ENCODE measurements at regions not wholly inside any gene's neighbourhood (a gene's known extent, or its start where the extent isn't known, plus 50 kb on each side); places are given as distances from the start of the nearest gene placed in this dataset.

DNA sequence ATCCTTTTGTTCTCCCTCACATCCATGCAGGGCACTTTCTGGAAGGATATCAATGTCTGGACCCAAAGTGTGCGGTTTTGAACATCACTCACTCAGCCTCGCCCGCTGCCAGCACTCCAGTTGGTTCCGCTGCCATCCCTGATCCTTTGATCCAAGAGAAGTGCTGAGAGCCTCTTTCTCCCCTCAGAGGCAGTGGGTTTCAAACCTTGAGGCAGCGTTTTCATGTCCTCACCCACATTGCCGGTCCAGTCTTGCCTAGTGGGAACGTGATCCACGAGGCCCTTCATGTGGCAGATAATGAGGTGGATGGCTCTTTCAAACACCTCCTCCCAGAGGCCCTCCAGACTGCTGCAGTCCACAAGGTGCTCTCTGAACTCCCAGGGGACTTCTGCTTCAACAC is 122.2 kb downstream of the ACTL8 start:
- H3K9me3 Mint-ChIP-seq = no peaks in the 10 kb centered on the region
- H3K27ac Mint-ChIP-seq = no peak overlapping the region
- no peak overlapping the region for H3K4me3 Mint-ChIP-seq
- H3K36me3 Mint-ChIP-seq = no peaks in the 10 kb centered on the region
- DNase-seq = no peak
- peaks cover 5% of the 10 kb centered on the region for H3K27me3 Mint-ChIP-seq
- H3K4me1 Mint-ChIP-seq = no peaks in the 10 kb centered on the region

DNA sequence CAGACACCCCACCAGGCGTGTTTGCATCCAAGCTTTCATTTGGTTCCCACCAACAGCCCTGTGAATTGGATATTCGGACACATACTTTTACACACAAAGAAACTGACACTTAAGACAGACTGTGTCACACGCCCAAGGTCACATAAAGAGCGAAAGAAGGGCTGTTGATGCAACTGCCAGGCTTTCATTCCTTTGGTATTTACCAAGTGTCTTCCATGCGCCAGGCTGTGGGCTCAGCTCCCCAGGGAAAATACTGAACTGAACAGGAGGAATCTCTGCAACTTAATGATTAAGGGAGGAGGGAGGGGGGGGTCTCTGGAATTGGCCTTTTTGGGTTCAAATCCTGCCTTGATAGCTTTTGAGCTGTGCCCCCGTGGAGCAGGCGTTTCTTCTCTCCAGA is 122.8 kb downstream of the ACTL8 start:
- Mint-ChIP-seq H3K4me3 (no peak overlapping the region), H3K4me1 (no peaks in the 10 kb centered on the region), H3K9me3 (no peaks in the 10 kb centered on the region), H3K27me3 (peaks cover 5% of the 10 kb centered on the region), H3K27ac (no peak overlapping the region), H3K36me3 (no peaks in the 10 kb centered on the region)
- DNase-seq = no peak

DNA sequence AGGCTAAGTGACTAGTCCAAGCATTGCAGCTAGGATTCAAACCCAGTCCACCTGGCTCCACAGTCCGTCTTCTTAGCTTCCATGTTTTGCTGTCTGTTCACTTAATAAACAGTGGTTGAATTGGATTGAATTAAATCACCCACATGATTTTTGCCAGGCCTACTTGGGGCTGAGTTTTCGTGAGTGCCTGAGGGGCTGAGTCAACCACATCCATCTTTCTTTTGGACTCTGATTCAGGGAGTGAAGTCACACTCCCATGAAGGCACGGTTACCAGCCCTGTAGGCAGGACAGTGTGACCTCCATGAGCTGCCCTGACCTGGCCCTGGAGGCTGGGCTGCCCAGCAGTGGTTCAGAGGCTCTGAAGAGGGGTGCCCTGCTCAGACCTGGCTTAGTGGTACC is 123.7 kb downstream of the ACTL8 start:
- H3K36me3 Mint-ChIP-seq = no peaks in the 10 kb centered on the region
- no peaks in the 10 kb centered on the region for H3K9me3 Mint-ChIP-seq
- no peak for DNase-seq
- H3K4me1 Mint-ChIP-seq = no peaks in the 10 kb centered on the region
- H3K27me3 Mint-ChIP-seq = peaks cover 5% of the 10 kb centered on the region
- no peak overlapping the region for H3K27ac Mint-ChIP-seq
- H3K4me3 Mint-ChIP-seq = no peak overlapping the region

DNA sequence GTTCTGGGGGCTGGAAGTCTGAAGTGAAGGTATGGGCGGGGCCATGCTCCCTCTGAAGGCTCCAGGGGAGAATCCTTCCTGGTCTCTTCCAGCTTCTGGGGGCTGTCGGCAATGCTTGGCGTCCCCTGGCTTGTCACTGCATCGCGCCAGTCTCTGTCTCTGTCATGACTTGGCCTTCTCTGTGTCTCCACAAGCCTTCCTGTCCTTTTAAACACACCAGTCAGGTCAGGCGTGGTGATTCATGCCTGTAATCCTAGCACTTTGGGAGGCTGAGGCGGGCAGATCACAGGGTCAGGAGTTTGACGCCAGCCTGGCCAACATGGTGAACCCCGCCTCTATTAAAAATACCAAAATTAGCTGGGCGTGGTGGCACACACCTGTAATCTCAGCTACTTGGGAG is 125.3 kb downstream of the ACTL8 start:
- no peak overlapping the region for H3K27ac Mint-ChIP-seq
- H3K4me1 Mint-ChIP-seq = no peaks in the 10 kb centered on the region
- H3K9me3 Mint-ChIP-seq = no peaks in the 10 kb centered on the region
- DNase-seq = no peak
- H3K36me3 Mint-ChIP-seq = no peaks in the 10 kb centered on the region
- no peak overlapping the region for H3K4me3 Mint-ChIP-seq
- peaks cover 11% of the 10 kb centered on the region for H3K27me3 Mint-ChIP-seq

DNA sequence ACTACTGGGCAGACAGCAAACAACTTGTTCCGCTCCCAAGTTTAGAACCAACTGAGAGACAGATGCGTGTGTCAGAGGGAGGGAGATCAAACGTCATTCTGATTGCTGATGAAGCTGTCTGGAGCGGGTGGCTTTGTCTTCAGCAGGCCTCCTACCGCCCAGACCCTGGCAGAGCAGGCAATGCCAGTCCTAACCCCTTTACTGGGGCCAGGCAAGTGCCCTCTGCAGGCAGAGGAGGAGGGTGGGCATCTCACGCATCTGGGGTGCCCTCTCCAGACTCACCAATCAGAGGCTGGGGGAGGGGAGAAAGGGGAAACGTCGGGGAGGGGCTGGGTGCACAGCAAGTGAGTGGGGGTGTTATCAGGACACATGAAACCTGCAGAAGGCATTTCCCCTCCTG is 126.6 kb downstream of the ACTL8 start:
- Mint-ChIP-seq H3K27ac (no peak overlapping the region), H3K27me3 (peaks cover 15% of the 10 kb centered on the region), H3K9me3 (no peaks in the 10 kb centered on the region), H3K4me3 (no peak overlapping the region), H3K4me1 (no peaks in the 10 kb centered on the region), H3K36me3 (no peaks in the 10 kb centered on the region)
- no peak for DNase-seq

DNA sequence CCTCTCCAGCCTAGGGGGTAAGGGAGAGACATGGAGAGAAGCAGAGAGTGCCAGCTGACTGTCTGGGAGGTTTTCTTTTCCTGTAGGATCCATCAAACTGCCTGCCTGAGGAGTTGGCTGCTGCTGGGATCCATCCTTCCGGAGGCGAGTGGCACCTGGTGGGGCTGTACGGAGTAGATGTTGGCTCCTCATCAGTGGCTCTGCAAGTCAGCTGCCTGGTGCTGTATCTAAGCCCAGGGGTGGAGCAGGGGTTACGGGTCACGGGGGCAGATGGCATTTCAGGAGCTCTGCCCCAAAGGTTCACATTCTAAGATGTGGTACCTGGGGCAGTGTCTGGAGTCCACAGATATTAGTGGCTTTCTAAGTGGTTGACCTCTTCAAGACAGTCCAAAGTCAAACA is 128.0 kb downstream of the ACTL8 start:
- peaks cover 22% of the 10 kb centered on the region for H3K27me3 Mint-ChIP-seq
- no peak for DNase-seq
- no peaks in the 10 kb centered on the region for H3K36me3 Mint-ChIP-seq
- H3K4me3 Mint-ChIP-seq = no peak overlapping the region
- no peaks in the 10 kb centered on the region for H3K9me3 Mint-ChIP-seq
- no peaks in the 10 kb centered on the region for H3K4me1 Mint-ChIP-seq
- H3K27ac Mint-ChIP-seq = no peak overlapping the region

DNA sequence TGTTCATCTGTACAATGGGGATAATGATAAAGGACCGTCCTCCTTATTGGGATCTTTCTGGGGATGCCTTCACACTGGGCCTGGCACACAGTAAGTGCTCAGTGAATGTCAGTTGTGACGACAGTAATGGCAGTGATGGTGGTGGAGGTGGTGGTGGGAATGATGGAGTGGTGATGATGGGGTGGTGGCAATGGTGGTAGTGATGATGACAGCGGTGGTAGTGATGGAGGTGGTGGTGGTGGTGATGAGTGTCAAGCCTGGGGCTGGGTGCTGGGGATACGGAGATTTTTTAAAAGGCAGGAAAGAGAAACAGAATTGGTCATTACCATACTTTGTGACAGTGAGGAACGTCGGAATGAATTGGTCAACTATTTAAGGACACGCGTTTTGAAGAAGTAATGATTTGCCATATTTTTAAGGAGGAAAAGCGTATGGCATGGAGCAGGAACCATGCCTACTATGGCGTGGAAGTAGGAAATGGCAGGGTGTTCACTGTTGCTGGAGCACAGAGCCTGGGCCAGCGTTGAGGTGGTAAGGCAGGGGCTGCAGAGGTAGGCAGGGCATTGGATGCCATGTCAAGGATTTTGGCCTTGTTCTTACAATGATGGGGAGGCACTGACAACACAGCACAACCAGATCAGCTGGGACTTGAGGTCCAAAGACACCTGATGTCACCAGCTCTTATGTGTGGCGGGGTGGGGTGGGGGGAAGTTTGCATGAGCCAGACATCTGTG is 128.7 kb downstream of the ACTL8 start:
- H3K4me1 Mint-ChIP-seq = no peaks in the 10 kb centered on the region

DNA sequence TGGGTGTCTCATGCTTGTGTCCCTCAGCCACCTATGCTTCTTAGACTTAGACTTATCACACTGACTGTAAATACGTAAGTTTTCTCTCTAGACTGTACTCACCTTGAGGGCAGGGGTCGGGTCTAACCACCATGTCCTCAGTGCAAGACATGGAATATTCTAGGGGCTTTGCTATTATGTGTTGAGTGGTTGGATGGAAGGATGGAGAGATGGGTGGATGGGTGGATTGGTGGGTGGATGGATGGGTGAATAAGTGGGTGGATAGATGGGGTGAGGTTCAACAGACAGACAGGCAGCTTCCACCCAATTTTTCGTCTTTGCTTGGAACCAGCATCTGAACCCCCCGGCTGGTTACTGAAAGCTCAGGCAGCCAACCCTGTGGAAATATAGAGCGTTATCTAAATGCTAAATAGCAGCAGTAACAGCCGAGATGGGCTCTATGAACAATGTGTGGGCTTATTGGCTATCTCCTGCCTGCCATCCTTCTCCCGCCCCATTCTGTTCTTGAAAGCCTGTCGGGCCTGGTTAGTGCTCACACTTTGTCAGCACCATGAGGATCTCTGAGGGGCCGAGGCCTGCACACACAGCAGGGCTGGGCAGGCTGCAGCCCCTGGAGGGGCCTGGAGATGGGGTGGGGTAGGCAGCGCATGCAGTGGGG is 130.7 kb downstream of the ACTL8 start:
- Mint-ChIP-seq H3K9me3 (no peaks in the 10 kb centered on the region), H3K27me3 (peaks cover 31% of the 10 kb centered on the region), H3K4me1 (no peaks in the 10 kb centered on the region), H3K27ac (no peak overlapping the region), H3K36me3 (no peaks in the 10 kb centered on the region), H3K4me3 (no peak overlapping the region)
- no peak for DNase-seq

More for the DNA sequence above, 128.7 kb downstream of the ACTL8 start:
- DNase-seq = no peak
- no peaks in the 10 kb centered on the region for H3K36me3 Mint-ChIP-seq
- no peaks in the 10 kb centered on the region for H3K9me3 Mint-ChIP-seq
- H3K27ac Mint-ChIP-seq = no peak overlapping the region
- H3K27me3 Mint-ChIP-seq = peaks cover 24% of the 10 kb centered on the region
- H3K4me3 Mint-ChIP-seq = no peak overlapping the region

DNA sequence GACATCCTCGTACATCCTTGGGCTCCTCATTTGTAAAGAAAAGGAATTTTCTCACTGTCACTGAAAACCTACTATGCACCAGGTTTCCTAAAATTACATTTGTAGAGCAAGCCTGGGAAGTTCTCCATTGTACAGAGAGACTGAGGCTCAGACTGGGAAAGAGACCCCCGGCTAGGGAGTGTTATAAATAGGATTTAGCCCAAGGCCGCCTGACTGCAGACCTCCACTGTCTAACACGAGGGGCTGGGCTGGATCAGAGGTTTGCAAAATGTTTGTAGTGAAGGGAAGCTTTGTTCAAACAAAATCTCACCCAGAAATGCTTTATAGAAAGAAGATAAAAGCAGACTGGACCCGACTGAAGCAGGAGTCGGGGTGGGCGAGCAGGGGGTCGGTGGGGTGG is 131.3 kb downstream of the ACTL8 start:
- Mint-ChIP-seq H3K4me3 (no peak overlapping the region), H3K27me3 (peaks cover 34% of the 10 kb centered on the region), H3K36me3 (no peaks in the 10 kb centered on the region), H3K27ac (no peak overlapping the region), H3K9me3 (no peaks in the 10 kb centered on the region), H3K4me1 (no peaks in the 10 kb centered on the region)
- no peak for DNase-seq

DNA sequence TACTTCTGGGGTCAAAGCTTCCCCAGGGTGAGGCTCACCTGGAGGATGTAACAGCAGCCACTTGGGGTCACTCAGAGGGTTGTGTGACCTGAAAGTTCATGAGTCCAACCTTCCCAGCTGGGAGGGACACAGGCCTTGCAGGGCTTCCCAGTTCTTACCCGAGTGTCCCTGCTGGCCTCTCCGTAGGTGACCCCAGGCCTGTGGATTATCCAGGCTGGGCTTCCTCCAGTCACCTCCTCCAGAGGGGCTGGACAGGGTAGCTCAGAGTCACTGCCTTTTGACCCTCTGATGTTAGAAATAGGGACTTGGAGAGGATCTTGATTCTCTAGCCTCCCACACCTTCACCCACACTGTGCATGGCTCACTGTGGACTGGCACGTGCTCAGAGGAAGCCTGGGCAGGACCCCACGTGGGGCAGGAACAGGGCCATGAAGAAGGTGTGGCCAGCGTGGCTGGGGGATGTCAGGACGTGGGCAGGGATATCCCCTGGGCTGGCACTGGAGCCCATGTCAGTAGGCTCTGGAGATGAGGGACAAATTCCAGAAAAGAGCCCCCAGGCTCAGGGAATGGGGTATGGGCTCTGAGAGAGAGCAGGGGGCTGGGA is 131.8 kb downstream of the ACTL8 start:
- Mint-ChIP-seq H3K27me3 (peaks cover 34% of the 10 kb centered on the region), H3K9me3 (no peaks in the 10 kb centered on the region), H3K27ac (no peak overlapping the region), H3K4me1 (no peaks in the 10 kb centered on the region), H3K4me3 (no peak overlapping the region), H3K36me3 (no peaks in the 10 kb centered on the region)
- no peak for DNase-seq

DNA sequence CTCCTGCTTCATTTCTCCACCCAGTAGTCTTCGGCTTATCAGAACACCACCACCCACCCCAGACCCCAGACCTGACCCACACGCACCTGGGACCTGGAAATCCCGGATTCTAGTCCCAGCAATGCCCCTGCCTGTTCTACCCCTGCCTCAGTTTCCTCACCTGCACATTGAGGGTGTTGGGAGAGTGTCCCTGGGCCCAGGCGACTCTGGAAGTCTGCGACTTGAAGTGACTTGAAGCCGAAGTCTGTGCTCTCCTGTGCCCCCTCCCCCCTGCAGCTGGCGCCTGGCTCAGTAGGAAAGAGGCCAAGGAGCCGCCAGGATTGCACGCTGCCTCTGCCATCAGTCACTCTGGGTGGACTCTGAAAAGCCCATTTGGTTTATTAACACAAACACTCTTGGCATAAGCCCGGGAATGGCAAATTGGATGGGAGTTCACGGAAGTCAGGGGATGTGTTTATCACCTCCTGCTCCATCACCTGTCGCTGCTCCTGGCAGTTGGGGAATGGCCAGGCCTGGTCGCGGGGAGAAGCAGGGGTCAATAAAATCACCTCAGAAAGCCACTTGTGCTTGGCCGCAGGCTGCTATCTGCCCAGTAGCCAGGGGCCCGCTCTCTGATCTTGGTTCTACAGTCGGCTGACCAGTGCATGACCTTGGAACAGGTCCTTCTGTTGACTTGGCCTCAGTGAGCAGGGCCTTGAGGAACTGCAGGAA is 132.7 kb downstream of the ACTL8 start:
- no peak overlapping the region for H3K27ac Mint-ChIP-seq
- no peaks in the 10 kb centered on the region for H3K4me1 Mint-ChIP-seq
- H3K4me3 Mint-ChIP-seq = no peak overlapping the region
- no peak for DNase-seq
- H3K36me3 Mint-ChIP-seq = no peaks in the 10 kb centered on the region
- H3K27me3 Mint-ChIP-seq = peaks cover 34% of the 10 kb centered on the region
- no peaks in the 10 kb centered on the region for H3K9me3 Mint-ChIP-seq

DNA sequence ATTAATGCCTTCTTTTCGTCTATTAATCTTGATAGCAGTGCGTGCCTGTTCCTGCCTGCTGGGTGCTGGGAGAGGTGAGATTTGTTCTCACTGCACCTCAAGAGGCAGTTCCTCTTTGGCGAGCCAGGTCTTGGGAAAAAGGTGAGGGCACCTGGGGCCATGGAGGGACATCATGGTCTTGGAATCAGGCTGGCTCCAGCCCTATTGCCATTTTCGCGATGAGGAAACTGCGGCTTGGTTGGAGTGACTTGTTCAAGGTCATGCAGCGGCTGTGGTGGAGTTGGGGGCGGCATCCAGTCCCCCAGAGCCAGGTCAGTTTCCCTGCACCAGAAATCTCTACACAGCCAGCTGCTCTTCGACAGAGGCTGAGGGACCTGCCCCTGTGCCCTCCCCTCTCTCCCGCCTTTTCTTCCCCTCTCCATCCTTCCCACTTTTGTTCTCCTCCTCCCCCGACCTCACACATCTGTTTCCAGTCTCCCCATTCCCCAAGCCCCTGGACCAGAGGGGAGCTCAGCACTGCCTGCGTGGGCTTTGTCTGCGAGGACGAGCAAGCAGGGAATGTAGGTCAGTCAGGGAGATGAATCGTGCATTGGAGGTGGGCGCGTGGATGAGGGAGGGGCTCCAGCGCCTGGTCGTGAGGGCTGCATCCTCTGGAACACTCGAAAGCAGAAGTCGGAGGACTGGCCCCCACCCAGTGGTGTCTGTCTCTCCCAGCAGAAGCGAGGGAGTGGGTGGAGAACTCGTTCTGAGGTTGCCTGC is 135.1 kb downstream of the ACTL8 start:
- DNase-seq = no peak
- Mint-ChIP-seq H3K27ac (no peak overlapping the region), H3K4me3 (no peak overlapping the region), H3K36me3 (no peaks in the 10 kb centered on the region), H3K4me1 (no peaks in the 10 kb centered on the region), H3K9me3 (no peaks in the 10 kb centered on the region), H3K27me3 (peaks cover 37% of the 10 kb centered on the region)

DNA sequence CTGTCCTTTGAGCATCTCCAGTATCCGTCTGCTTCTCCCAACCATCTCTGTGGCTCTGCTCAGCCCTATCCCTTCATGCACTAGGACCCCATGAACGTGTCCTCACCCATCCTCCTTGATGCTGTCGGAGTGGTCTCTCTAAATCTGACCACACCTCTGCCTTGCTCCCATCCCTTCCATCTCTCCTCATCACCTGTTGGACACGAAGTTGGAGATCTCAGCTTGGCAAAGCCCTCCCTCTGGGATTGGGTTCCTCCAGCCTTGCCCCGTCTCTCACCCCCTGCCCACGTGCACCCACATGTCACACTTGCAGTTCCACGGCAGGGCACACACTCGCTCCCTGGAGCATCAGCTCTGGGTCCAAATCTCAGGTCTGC is 135.7 kb downstream of the ACTL8 start:
- DNase-seq = no peak
- no peaks in the 10 kb centered on the region for H3K4me1 Mint-ChIP-seq
- H3K27me3 Mint-ChIP-seq = peaks cover 36% of the 10 kb centered on the region
- no peaks in the 10 kb centered on the region for H3K36me3 Mint-ChIP-seq
- no peak overlapping the region for H3K4me3 Mint-ChIP-seq
- H3K27ac Mint-ChIP-seq = no peak overlapping the region
- no peaks in the 10 kb centered on the region for H3K9me3 Mint-ChIP-seq

DNA sequence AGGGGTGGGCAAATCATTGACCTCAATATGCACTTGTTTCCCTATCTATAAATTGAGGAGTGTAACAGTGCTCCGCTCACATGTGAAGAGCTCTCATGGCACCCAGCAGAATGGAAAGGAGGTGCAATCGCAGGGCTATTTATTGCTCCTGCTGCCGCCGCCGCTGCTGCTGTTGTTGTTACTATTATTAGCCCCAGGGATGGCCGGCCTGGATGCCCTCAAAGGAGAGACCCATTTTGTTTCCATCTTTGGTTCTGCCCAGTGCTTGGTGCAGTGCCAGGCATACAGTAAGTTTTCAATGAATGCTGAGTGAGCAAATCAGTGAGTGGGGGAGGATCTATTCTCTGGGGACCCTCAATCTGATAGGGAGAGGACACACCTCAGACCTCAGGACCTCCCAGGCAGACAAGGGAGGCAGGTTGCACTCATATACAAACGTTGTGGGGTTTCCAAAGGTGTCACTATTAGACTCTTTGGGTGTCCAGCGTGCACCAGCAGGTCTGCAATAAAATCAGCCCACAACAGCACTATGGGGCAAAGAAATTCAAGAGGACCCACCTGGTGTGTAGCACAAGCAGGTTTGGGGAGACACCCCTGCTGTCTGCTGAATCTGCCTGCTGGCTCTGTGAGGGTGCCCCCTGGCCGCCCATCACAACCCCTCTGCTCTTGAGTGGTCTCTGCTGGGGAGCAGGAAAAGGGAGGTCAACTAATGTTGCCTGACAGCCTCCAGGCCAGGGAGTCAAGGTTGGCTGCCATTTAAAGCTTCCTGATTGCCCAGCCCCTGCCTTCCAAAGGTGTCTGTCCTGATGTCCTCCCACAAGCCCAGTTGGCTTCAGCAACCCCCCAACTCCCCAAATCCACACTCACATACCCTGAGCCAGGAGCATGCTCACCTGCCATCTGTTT is 136.3 kb downstream of the ACTL8 start:
- no peak overlapping the region for H3K4me3 Mint-ChIP-seq
- H3K27me3 Mint-ChIP-seq = peaks cover 36% of the 10 kb centered on the region
- no peak overlapping the region for H3K27ac Mint-ChIP-seq
- H3K4me1 Mint-ChIP-seq = no peaks in the 10 kb centered on the region
- H3K9me3 Mint-ChIP-seq = no peaks in the 10 kb centered on the region
- no peak for DNase-seq
- no peaks in the 10 kb centered on the region for H3K36me3 Mint-ChIP-seq

Data from activated naive CD8-positive, alpha-beta T cell treated with anti-CD3 and anti-CD28 coated beads for 36 hours (primary cell).